ENCODE measurements at regions not wholly inside any gene's neighbourhood (a gene's known extent, or its start where the extent isn't known, plus 50 kb on each side); places are given as distances from the start of the nearest gene placed in this dataset.
A peak's percentile ranks its signal among the peaks of the same experiment; 100 is the strongest.
"Not testable (repeated sequence)": the region's sequence is repeated elsewhere in the genome, so short reads cannot be mapped to it uniquely, and the experiment has no call there.

- DNase-seq = no peak
Measured at GRCh38 chr6:924661-925060, 231.7 kb upstream of the EXOC2 start.

GRCh38 chr6:921400-921799 is 228.5 kb upstream of the EXOC2 start:
- DNase-seq = no peak

- DNase-seq = no peak
Measured at GRCh38 chr6:920512-920911, 227.6 kb upstream of the EXOC2 start.

GRCh38 chr6:919500-919899 is 226.6 kb upstream of the EXOC2 start:
- DNase-seq = no peak

- DNase-seq = no peak
Measured at GRCh38 chr6:917939-918338, 225.0 kb upstream of the EXOC2 start.

GRCh38 chr6:917296-917695 is 224.4 kb upstream of the EXOC2 start:
- no peak for DNase-seq

- DNase-seq = no peak
Measured at GRCh38 chr6:916131-916530, 223.2 kb upstream of the EXOC2 start.

GRCh38 chr6:912871-913835 is 220.2 kb upstream of the EXOC2 start:
- DNase-seq = peak; percentile 22

GRCh38 chr6:907928-908327 is 215.0 kb upstream of the EXOC2 start:
- no peak for DNase-seq

- peak; percentile 88 for DNase-seq
Measured at GRCh38 chr6:906920-907319, 214.0 kb upstream of the EXOC2 start.

GRCh38 chr6:905556-905955 is 212.6 kb upstream of the EXOC2 start:
- no peak for DNase-seq

GRCh38 chr6:904994-905393 is 212.1 kb upstream of the EXOC2 start:
- DNase-seq = no peak

- peak; percentile 39 for DNase-seq
Measured at GRCh38 chr6:903761-904160, 210.8 kb upstream of the EXOC2 start.

- DNase-seq = no peak
Measured at GRCh38 chr6:901696-902460, 208.9 kb upstream of the EXOC2 start.

- no peak for DNase-seq
Measured at GRCh38 chr6:900716-901605, 208.0 kb upstream of the EXOC2 start.

GRCh38 chr6:897528-898207 is 204.7 kb upstream of the EXOC2 start:
- no peak for DNase-seq

- no peak for DNase-seq
Measured at GRCh38 chr6:894274-894673, 201.3 kb upstream of the EXOC2 start.

GRCh38 chr6:890995-891394 is 198.1 kb upstream of the EXOC2 start:
- no peak for DNase-seq

GRCh38 chr6:890201-890600 is 197.3 kb upstream of the EXOC2 start:
- no peak for DNase-seq

GRCh38 chr6:887583-888235 is 194.8 kb upstream of the EXOC2 start:
- no peak for DNase-seq

- not testable (repeated sequence) for DNase-seq
Measured at GRCh38 chr6:886116-886515, 193.2 kb upstream of the EXOC2 start.
